Pancreas (tissue), 10 donors: ENCODE measurements at regions not wholly inside any gene's neighbourhood (a gene's known extent, or its start where the extent isn't known, plus 50 kb on each side); places are given as distances from the start of the nearest gene placed in this dataset.
"Not testable (repeated sequence)": the region's sequence is repeated elsewhere in the genome, so short reads cannot be mapped to it uniquely, and the experiment has no call there.

Source experiments
- ATAC-seq, 4 donors: fragments of 200-7000 bp; cut with Tn5 transposase; one replicate each; pipeline versions ENCODE4 v1.8.0 to v1.9.1; 2020; ENCODE audit warnings: mild to moderate bottlenecking in 4 of 4, moderate library complexity in 4 of 4
- DNase-seq, 6 donors: peaks; one replicate each; pipeline ENCODE4 v3.0.0-alpha.2; 2020
- FAIRE-seq: peaks from 2 replicates; lab custom pipeline; 2012; peaks lifted over from hg19 to GRCh38; lab: Jason Lieb, UNC
- H3K27ac ChIP-seq, 4 donors: fragments of 200-600 bp; sonication (generic); 1 replicate in 3 of 4; 2 replicates in 1 of 4; pipeline versions ENCODE4 v1.5.0 to v1.8.0; 2020
- H3K27me3 ChIP-seq, 4 donors: fragments of 200-600 bp; one replicate each; pipeline ENCODE4 v1.8.0; 2021
- H3K36me3 ChIP-seq, 3 donors: fragments of 200-600 bp; sonication (generic) in 1 of 3; one replicate each; pipeline versions ENCODE4 v1.5.0 to v1.8.0; 2020 to 2021
- H3K4me1 ChIP-seq, 3 donors: fragments of 200-600 bp; one replicate each; pipeline ENCODE4 v1.8.0; 2021
- H3K4me3 ChIP-seq, 4 donors: fragments of 200-600 bp; sonication (generic) in 2 of 4; one replicate each; pipeline versions ENCODE4 v1.5.0 to v1.8.0; 2020 to 2021
- H3K9me3 ChIP-seq, 4 donors: fragments of 200-600 bp; one replicate each; pipeline ENCODE4 v1.8.0; 2021
- CTCF ChIP-seq, 4 donors: fragments of 200-600 bp; sonication (generic) in 3 of 4; IDR thresholded peaks; one replicate each; pipeline versions ENCODE4 v1.5.0 to v1.8.0; 2021; ENCODE audit warnings: antibody characterized with exemption in 4 of 4
- WGBS, 2 donors: extraction: QIAGEN DNeasy Blood & Tissue Kit; methylation state at CpG; one replicate each; pipeline ENCODE4 v1.1.7; 2013; 5-methylcytosine and 5-hydroxymethylcytosine counted together
- intact Hi-C, 3 donors: fragments of 100-400 bp; cut with DNase I; formaldehyde crosslinking; loops; one replicate each; pipeline versions ENCODE4 v1.11.1 to v1.14.2; 2022
- donor health status: healthy with polysubstance abuse.
- donor health status: DM: no; HTN: no; CAD: no; lungs with moderate emphysema.
- donor health status: DM: no; HTN: no; CAD: no.
- donor health status: control.
- donor health status: control.
- donor health status: Bipolar disorder and iron deficiency.
- donor health status: DM: yes; HTN: yes; CAD: no.
- donor health status: DM: no; HTN: no; CAD: no.
- donor health status: DM: no; HTN: no; CAD: no.
- donor health status: DM: yes; HTN: yes; CAD: no.

DNA sequence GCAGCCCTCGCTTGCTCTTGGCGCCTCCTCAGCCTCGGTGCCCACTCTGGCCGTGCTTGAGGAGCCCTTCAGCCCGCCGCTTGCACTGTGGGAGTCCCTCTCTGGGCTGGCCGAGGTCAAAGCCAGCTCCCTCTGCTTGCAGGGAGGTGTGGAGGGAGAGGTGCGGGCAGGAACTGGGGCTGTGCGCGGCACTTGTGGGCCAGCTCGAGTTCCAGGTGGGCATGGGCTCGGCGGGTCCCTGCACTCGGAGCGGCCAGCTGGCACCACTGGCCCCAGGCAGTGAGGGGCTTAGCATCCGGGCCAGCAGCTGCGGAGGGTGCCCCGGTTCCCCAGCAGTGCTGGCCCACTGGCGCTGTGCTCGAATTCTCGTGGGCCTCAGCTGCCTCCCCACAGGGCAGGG is 152.1 kb upstream of the SEMA3C start:
- Histone ChIP-seq H3K36me3 (no peaks in the 10 kb centered on the region), H3K4me3 (no peak overlapping the region), H3K27me3 (no peaks in the 10 kb centered on the region), H3K9me3 (no peaks in the 10 kb centered on the region), H3K27ac (no peak overlapping the region), H3K4me1 (peaks cover 0 to 10% (median 5%) of the 10 kb centered on the region in 3 donors)
- ATAC-seq: no peak
- peak in 1 of 6 donors; percentile 62 for DNase-seq
- intact Hi-C loops: no loop called here
- no peak for FAIRE-seq
- TF ChIP-seq CTCF (IDR thresholded peaks at IDR 0.05): no peak
- 91 to 92% methylated on average over 17 to 21 of the region's 21 CpGs for WGBS, 2 donors

DNA sequence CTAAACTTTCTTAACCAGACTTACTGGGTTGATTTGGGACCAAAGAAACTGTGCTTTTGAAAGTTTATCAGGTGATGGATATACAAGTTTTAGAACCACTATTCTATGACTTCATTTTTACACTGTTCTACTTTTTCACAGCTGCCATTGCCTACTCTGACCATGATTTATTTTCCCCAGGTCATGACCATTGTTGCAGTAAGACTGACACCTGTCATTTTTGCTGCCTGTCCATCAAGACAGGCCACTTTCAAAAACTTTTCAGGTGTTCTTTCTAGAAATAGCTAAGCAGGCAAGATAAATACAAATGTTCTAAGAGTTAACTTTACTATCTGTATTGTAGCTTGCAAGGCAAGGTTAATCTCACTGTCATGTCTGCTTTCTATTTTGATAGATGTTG is 147.9 kb upstream of the SEMA3C start:
- no peak overlapping the region for H3K4me3 ChIP-seq
- no peaks in the 10 kb centered on the region for H3K9me3 ChIP-seq
- FAIRE-seq (no peak), ATAC-seq (no peak), DNase-seq (no peak)
- H3K4me1 ChIP-seq: peaks cover 19 to 24% (median 21%) of the 10 kb centered on the region in 3 donors
- intact Hi-C loops: no loop called here
- TF ChIP-seq CTCF (IDR thresholded peaks at IDR 0.05): no peak
- H3K27ac ChIP-seq: no peak overlapping the region
- H3K36me3 ChIP-seq: no peaks in the 10 kb centered on the region
- no peaks in the 10 kb centered on the region for H3K27me3 ChIP-seq

DNA sequence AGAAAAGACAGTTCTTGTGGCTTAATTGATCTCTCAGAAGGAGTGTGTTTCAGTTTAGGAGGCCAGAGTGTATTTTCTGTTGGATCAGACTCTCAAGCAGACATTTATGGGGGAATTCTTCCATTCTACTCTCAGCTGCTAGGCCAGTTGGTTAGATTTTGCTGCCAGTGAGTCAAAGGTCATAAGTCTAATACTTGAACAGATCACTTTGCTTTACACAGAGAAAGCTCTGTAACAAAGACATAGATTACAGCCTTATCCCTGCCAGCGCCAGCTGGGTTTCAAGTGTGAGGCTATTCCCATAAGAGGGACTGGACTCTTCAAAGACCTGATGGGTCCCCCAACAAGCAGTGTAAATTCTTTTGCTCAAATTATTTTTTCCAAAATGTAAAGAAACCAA is 145.6 kb upstream of the SEMA3C start:
- no peak for FAIRE-seq
- peak in 2 of 6 donors; percentile 8 to 32 for DNase-seq
- peaks cover 19 to 24% (median 21%) of the 10 kb centered on the region in 3 donors for H3K4me1 ChIP-seq
- H3K9me3 ChIP-seq: no peaks in the 10 kb centered on the region
- no peak for TF ChIP-seq CTCF (IDR thresholded peaks at IDR 0.05)
- intact Hi-C loops: no loop called here
- peak in 3 of 4 donors; percentile 61 to 81 (median 77) for ATAC-seq
- no peaks in the 10 kb centered on the region for H3K27me3 ChIP-seq
- peak overlapping the region in 2 of 4 donors; percentile 8 to 57 for H3K27ac ChIP-seq
- H3K4me3 ChIP-seq: no peak overlapping the region
- no peaks in the 10 kb centered on the region for H3K36me3 ChIP-seq
- WGBS, 2 donors: 40 to 55% methylated on average over 1 of the region's 1 CpG

DNA sequence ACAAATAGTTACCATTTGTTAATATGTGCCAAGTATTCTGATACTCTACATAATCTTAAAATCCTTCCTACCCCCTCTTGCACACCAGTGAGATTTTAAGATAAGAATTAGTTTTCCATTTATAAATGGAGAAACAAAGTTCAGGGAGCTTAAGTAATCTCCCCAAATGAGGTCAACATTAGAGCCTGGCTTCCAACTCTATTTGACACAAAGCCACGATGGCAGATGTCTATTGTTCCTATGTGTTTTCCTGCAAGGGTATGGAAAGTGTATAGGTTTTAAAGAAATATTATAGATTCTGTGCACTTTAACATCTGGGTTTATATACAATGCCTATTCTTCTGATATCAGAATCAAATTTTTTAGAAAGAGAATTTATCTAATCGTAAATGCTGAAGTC is 143.9 kb upstream of the SEMA3C start:
- H3K27ac ChIP-seq: no peak overlapping the region
- ATAC-seq (peak; percentile 72 to 82 (median 78)), DNase-seq (no peak), FAIRE-seq (no peak)
- H3K36me3 ChIP-seq: no peaks in the 10 kb centered on the region
- 27 to 33% methylated on average over 2 of the region's 2 CpGs for WGBS, 2 donors
- H3K27me3 ChIP-seq: no peaks in the 10 kb centered on the region
- no peak for TF ChIP-seq CTCF (IDR thresholded peaks at IDR 0.05)
- H3K4me3 ChIP-seq: no peak overlapping the region
- no peaks in the 10 kb centered on the region for H3K9me3 ChIP-seq
- intact Hi-C loops: no loop called here
- H3K4me1 ChIP-seq: peaks cover 19 to 24% (median 21%) of the 10 kb centered on the region in 3 donors

GRCh38 chr7:81057469-81057868 is 138.6 kb upstream of the SEMA3C start:
- FAIRE-seq, H3K4me1 ChIP-seq, H3K27me3 ChIP-seq, H3K27ac ChIP-seq, H3K36me3 ChIP-seq, H3K4me3 ChIP-seq, H3K9me3 ChIP-seq, ATAC-seq, intact Hi-C loops: not testable (repeated sequence)
- 93 to 97% methylated on average over 13 to 19 of the region's 19 CpGs for WGBS, 2 donors
- peak in 1 of 6 donors; percentile 50 for DNase-seq
